HepG2 (cell line): ENCODE measurements at regions not wholly inside any gene's neighbourhood (a gene's known extent, or its start where the extent isn't known, plus 50 kb on each side); places are given as distances from the start of the nearest gene placed in this dataset.

Experiments
- ARID4A ChIP-seq: sonication (generic); formaldehyde crosslinking; IDR thresholded peaks from 2 replicates; pipeline ENCODE4 v1.5.0; 2020; ENCODE audit warnings: mild to moderate bottlenecking, missing genetic modification reagents, borderline replicate concordance
- CREB1 ChIP-seq, 2 experiments: fragments of 450-650 bp in 1 of 2; IDR thresholded peaks; 2 replicates each; pipeline ENCODE4 v1.6.1; 2016 to 2017; ENCODE audit warnings: control low read depth in 1 of 2, mild to moderate bottlenecking in 1 of 2, missing compliant biosample characterization in 1 of 2, missing genetic modification characterization in 1 of 2
- CTCF ChIP-seq: sonication (generic); formaldehyde crosslinking; IDR thresholded peaks from 2 replicates; pipeline ENCODE4 v1.5.0; 2020; ENCODE audit warnings: mild to moderate bottlenecking, missing genetic modification reagents, moderate library complexity
- FOXK1 ChIP-seq: sonication (generic); formaldehyde crosslinking; IDR thresholded peaks from 2 replicates; pipeline ENCODE4 v1.4.0; 2020; ENCODE audit warnings: low read depth, missing genetic modification reagents, borderline replicate concordance
- KAT7 ChIP-seq: IDR thresholded peaks from 2 replicates; pipeline ENCODE4 v1.6.1; 2018; ENCODE audit warnings: borderline replicate concordance, missing compliant biosample characterization
- NFYB ChIP-seq: sonication (generic); formaldehyde crosslinking; IDR thresholded peaks from 2 replicates; pipeline ENCODE4 v1.4.0; 2020; ENCODE audit warnings: missing genetic modification reagents
- ONECUT2 ChIP-seq: sonication (generic); formaldehyde crosslinking; IDR thresholded peaks from 2 replicates; pipeline ENCODE4 v1.4.0; 2020; ENCODE audit warnings: missing genetic modification reagents
- SNAPC2 ChIP-seq: sonication (generic); formaldehyde crosslinking; IDR thresholded peaks from 2 replicates; pipeline ENCODE4 v1.8.1; 2022; ENCODE audit warnings: mild to moderate bottlenecking, missing genetic modification reagents
- TEF ChIP-seq: sonication (generic); formaldehyde crosslinking; IDR thresholded peaks from 2 replicates; pipeline ENCODE4 v1.5.0; 2020; ENCODE audit warnings: missing genetic modification reagents
- ZBTB2 ChIP-seq: sonication (generic); formaldehyde crosslinking; IDR thresholded peaks from 2 replicates; pipeline ENCODE4 v1.8.0; 2022; ENCODE audit warnings: low read depth, missing genetic modification reagents
- ZNF296 ChIP-seq: sonication (generic); formaldehyde crosslinking; conservative IDR thresholded peaks from 2 replicates; pipeline ENCODE4 v1.5.0; 2020; ENCODE audit warnings: mild to moderate bottlenecking, missing genetic modification reagents
- ZNF446 ChIP-seq: sonication (generic); formaldehyde crosslinking; IDR thresholded peaks from 2 replicates; pipeline ENCODE4 v1.5.0; 2020; ENCODE audit warnings: mild to moderate bottlenecking, missing genetic modification reagents
- ZNF782 ChIP-seq: sonication (generic); formaldehyde crosslinking; IDR thresholded peaks from 2 replicates; pipeline ENCODE4 v1.4.0; 2020; ENCODE audit warnings: missing genetic modification reagents, mild to moderate bottlenecking, borderline replicate concordance

GRCh38 chr5:159427180-159428012 is 97.1 kb upstream of the IL12B start:
- TF ChIP-seq FOXK1: no peak
- no peak for TF ChIP-seq CREB1 (IDR thresholded peaks at IDR 0.05)
- TF ChIP-seq CREB1 (CRISPR knock-in tag; IDR thresholded peaks at IDR 0.05): no peak
- no peak for TF ChIP-seq ONECUT2 (CRISPR knock-in tag)
- no peak for TF ChIP-seq ZBTB2
- no peak for TF ChIP-seq ZNF296
- TF ChIP-seq ARID4A (CRISPR knock-in tag): no peak
- TF ChIP-seq CTCF: no peak
- TF ChIP-seq ZNF446 (CRISPR knock-in tag): no peak
- TF ChIP-seq NFYB (CRISPR knock-in tag): no peak
- TF ChIP-seq KAT7 (CRISPR knock-in tag): no peak
- TF ChIP-seq ZNF782 (CRISPR knock-in tag): no peak
- no peak for TF ChIP-seq SNAPC2
- TF ChIP-seq TEF (CRISPR knock-in tag): no peak
